ENCODE measurements at regions not wholly inside any gene's neighbourhood (a gene's known extent, or its start where the extent isn't known, plus 50 kb on each side); places are given as distances from the start of the nearest gene placed in this dataset.

DNA sequence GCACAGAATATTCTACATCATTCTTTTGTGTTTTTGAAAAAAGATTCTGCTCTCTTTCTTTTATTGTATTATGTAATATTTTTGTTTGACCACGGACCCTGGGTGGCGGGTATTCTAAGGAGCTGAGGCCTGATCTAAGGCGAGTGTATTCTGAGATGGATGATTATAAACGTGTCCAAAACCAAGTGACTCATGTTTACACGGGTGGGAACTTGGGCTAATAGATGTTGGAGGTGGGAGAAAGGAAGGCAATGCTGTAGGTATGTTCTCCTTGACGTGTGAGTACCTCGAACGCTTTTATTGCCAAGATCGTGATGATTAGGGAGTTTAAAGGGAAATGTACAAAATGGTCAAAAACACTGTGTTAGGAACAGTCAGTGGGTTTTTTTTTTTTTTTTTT, 188.9 kb upstream of the FAT1 start:
- Mint-ChIP-seq H3K4me1 (peaks cover 5% of the 10 kb centered on the region), H3K4me3 (no peak overlapping the region), H3K9me3 (peaks cover 2% of the 10 kb centered on the region), H3K36me3 (peaks cover 2% of the 10 kb centered on the region), H3K27me3 (ENCODE audit: insufficient read depth, low read depth) (peaks cover under 1% of the 10 kb centered on the region), H3K27ac (no peak overlapping the region)
- Histone ChIP-seq H3K9ac (no peak overlapping the region), H3K27me3 (no peaks in the 10 kb centered on the region), H3K27ac (no peak overlapping the region), H3K36me3 (no peaks in the 10 kb centered on the region), H3K4me3 (no peak overlapping the region), H3K79me2 (ENCODE audit: low read depth) (no peaks in the 10 kb centered on the region), H3K4me2 (no peak overlapping the region), H2AFZ (replicated peaks) (no peak overlapping the region), H3F3A (ENCODE audit: low read depth) (no peaks in the 10 kb centered on the region), H3K4me1 (peaks cover 13% of the 10 kb centered on the region), H3K9me3 (ENCODE audit: low read depth) (no peaks in the 10 kb centered on the region), H4K20me1 (ENCODE audit: low read depth) (no peaks in the 10 kb centered on the region)
- TF ChIP-seq, protein P1, sequence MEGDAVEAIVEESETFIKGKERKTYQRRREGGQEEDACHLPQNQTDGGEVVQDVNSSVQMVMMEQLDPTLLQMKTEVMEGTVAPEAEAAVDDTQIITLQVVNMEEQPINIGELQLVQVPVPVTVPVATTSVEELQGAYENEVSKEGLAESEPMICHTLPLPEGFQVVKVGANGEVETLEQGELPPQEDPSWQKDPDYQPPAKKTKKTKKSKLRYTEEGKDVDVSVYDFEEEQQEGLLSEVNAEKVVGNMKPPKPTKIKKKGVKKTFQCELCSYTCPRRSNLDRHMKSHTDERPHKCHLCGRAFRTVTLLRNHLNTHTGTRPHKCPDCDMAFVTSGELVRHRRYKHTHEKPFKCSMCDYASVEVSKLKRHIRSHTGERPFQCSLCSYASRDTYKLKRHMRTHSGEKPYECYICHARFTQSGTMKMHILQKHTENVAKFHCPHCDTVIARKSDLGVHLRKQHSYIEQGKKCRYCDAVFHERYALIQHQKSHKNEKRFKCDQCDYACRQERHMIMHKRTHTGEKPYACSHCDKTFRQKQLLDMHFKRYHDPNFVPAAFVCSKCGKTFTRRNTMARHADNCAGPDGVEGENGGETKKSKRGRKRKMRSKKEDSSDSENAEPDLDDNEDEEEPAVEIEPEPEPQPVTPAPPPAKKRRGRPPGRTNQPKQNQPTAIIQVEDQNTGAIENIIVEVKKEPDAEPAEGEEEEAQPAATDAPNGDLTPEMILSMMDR (IDR thresholded peaks at IDR 0.05) = no peak
- TF ChIP-seq EZH2 (IDR thresholded peaks at IDR 0.05) = no peak
- TF ChIP-seq EZH2phosphoT487 (IDR thresholded peaks at IDR 0.05) = no peak
- no peak for DNase-seq (ENCODE audit: low spot score)

DNA sequence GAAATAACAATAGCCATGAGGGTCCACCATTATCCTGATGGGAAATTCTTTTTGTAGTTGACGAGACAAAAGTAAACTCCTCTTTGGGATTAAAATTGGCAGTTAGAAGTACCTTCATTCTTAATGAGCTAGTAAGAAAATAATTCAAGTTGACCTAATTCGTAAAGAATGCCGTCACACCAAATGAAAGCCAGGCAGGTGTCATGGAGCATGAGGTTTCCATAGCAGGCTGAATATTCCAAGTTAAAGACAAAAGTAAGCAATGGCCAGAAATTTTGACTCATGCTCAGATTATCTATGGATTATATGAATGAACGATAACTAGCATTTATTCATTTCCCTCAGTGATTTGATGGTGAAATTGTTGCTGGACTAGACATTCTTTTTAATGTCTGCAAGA, 192.2 kb upstream of the FAT1 start:
- Mint-ChIP-seq H3K27ac (no peak overlapping the region), H3K27me3 (ENCODE audit: insufficient read depth, low read depth) (peaks cover 4% of the 10 kb centered on the region), H3K4me3 (no peak overlapping the region), H3K9me3 (no peaks in the 10 kb centered on the region), H3K4me1 (peaks cover 5% of the 10 kb centered on the region), H3K36me3 (no peaks in the 10 kb centered on the region)
- DNase-seq (ENCODE audit: low spot score) = no peak
- Histone ChIP-seq H4K20me1 (ENCODE audit: low read depth) (no peaks in the 10 kb centered on the region), H3K79me2 (ENCODE audit: low read depth) (no peaks in the 10 kb centered on the region), H3K27me3 (no peaks in the 10 kb centered on the region), H3K4me1 (peaks cover 13% of the 10 kb centered on the region), H3K27ac (no peak overlapping the region), H3K36me3 (no peaks in the 10 kb centered on the region), H3K9me3 (ENCODE audit: low read depth) (no peaks in the 10 kb centered on the region), H3K4me3 (no peak overlapping the region), H3K4me2 (no peak overlapping the region), H2AFZ (replicated peaks) (no peak overlapping the region), H3K9ac (no peak overlapping the region), H3F3A (ENCODE audit: low read depth) (no peaks in the 10 kb centered on the region)
- TF ChIP-seq, protein P1 (IDR thresholded peaks at IDR 0.05) = no peak
- TF ChIP-seq EZH2 (IDR thresholded peaks at IDR 0.05) = no peak
- TF ChIP-seq EZH2phosphoT487 (IDR thresholded peaks at IDR 0.05) = no peak

DNA sequence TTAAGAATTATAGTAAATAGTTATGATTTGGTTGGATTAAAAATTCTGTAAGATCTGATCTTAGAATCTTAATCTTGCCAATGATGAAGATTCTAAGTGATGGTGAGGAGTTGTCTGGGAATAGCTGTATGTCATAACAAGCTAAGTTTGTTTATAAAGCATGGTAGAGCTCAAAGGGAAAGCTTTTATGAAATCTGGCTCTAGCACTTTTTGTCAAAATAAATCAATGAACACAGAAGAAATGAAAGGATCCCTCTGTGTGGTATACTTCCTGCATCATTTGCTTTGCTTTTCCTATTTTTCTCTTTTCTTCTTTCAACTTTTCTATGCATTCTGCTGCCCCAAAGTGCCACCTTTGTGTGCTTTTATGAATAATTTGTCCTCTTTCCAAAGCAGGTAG, 193.5 kb upstream of the FAT1 start:
- H3K9me3 ChIP-seq (ENCODE audit: low read depth) = no peaks in the 10 kb centered on the region
- peaks cover 5% of the 10 kb centered on the region for H3K4me1 Mint-ChIP-seq
- H3K4me3 Mint-ChIP-seq = no peak overlapping the region
- no peaks in the 10 kb centered on the region for H4K20me1 ChIP-seq (ENCODE audit: low read depth)
- H3K27ac Mint-ChIP-seq = no peak overlapping the region
- H3K27me3 Mint-ChIP-seq (ENCODE audit: insufficient read depth, low read depth) = peaks cover 4% of the 10 kb centered on the region
- no peaks in the 10 kb centered on the region for H3K36me3 Mint-ChIP-seq
- no peak overlapping the region for H3K9ac ChIP-seq
- H3F3A ChIP-seq (ENCODE audit: low read depth) = no peaks in the 10 kb centered on the region
- no peaks in the 10 kb centered on the region for H3K79me2 ChIP-seq (ENCODE audit: low read depth)
- H3K27ac ChIP-seq = no peak overlapping the region
- TF ChIP-seq EZH2phosphoT487 (IDR thresholded peaks at IDR 0.05) (no peak), EZH2 (IDR thresholded peaks at IDR 0.05) (no peak)
- TF ChIP-seq, protein P1 (IDR thresholded peaks at IDR 0.05) = no peak
- DNase-seq (ENCODE audit: low spot score) = no peak
- no peak overlapping the region for H3K4me3 ChIP-seq
- no peaks in the 10 kb centered on the region for H3K9me3 Mint-ChIP-seq
- H3K4me1 ChIP-seq = peaks cover 13% of the 10 kb centered on the region
- H3K4me2 ChIP-seq = no peak overlapping the region
- H3K27me3 ChIP-seq = no peaks in the 10 kb centered on the region
- no peaks in the 10 kb centered on the region for H3K36me3 ChIP-seq
- H2AFZ ChIP-seq (replicated peaks) = no peak overlapping the region

Data from neural progenitor cell (in vitro differentiated cells).